ENCODE measurements at regions not wholly inside any gene's neighbourhood (a gene's known extent, or its start where the extent isn't known, plus 50 kb on each side); places are given as distances from the start of the nearest gene placed in this dataset.

DNA sequence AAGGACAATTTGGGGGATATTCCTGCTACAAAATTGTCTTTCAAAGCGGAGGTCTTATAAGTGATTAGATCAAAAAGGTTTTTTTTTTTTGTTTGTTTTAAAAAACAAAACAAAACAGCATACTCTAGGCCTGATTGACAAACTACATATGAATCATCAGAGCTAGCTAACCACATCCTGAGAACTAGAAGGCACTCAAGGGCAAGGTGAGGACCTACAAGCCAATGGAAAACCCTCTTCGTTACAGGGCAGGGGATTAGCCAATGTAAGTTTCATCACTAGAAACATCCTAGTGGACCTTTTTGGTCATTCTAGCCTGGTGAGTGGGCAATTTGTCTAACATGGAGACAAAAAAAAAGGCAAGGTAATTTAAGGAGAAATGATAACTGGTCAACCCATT lies 428.6 kb downstream of the RFC3 start:
- no peak for DNase-seq (ENCODE audit: low spot score)

DNA sequence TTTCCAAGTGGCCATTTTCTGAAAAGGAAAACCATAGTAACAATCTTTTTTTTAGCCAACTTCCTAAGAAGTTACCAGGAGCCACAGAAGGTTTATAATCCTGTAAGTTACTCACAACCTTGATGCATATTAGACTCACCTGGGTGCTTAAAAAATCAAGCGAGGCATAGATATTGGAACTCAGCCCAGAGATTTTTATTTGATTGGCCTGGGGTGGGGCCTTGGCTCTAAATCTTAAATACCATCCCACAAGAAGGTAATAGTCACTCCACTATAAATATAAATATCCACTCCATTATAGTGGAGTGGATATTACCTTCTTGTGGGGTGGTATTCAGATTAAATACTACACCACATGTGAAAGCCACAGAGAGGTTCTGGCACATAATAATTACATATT lies 429.6 kb downstream of the RFC3 start:
- no peak for DNase-seq (ENCODE audit: low spot score)

DNA sequence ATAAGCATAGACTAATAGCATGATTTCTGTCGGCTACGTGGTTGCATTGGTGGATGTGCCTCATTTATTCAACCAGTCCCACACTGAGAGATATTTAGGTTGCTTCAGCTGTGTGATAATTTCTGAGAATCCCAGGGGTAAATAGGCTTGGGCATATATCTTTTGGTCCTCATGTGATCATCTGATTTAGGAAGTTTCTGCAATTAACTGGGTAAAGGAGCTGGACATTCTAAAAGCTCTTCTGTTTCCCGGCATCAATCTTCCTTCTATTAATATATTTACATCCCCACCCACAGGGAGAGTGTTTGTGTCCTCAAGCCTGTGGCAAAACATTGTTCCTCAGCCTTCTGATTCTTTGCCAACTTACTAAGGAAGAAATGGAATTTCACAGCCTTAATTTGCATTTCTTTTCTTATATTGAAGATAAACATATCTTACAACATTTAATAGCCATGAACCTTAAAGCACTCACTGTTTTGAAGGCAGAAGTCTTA lies 431.6 kb downstream of the RFC3 start:
- DNase-seq (ENCODE audit: low spot score) = no peak

DNA sequence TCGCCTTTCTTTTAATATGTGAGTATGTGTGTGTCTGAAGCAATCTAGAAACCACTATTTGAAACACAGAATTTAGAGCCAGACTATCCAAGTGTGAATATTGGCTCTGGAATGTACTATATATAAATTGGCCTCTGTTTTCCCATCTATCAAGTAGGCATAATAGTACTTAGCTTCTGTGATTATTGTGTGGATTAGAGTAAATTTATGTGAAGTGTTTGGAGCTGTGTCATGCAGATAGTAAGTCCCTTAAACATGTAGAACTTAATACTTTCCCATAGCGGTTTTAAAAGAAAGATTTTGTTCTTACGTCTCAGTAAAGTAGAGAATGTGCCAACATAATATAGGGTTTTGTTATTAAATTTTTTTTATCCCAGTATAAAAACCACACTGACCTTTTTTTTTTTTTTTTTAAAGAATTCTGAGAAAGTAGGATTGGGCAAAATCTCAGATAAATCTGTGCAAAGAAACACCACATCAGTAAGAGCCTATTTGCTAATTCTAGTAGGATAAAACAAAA lies 432.3 kb downstream of the RFC3 start:
- no peak for DNase-seq (ENCODE audit: low spot score)

DNA sequence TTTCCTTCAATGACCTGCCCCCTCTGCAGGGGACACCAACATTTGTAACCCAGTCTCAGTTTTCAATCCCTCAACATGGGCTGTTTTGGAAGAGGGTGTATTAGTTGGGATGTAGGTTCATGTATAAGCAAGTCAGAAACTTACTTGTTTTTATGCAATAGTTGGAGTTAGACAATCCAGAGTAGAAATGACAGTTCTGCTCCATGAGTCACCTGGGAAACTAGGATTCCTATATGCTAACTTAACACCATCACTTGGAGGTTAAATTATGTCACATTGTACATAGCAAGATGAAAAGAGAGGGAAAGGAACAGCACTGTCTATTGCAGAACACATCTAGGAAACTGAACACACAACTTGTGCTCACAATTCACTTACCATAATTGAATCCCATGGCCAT lies 436.4 kb downstream of the RFC3 start:
- DNase-seq (ENCODE audit: low spot score) = no peak

DNA sequence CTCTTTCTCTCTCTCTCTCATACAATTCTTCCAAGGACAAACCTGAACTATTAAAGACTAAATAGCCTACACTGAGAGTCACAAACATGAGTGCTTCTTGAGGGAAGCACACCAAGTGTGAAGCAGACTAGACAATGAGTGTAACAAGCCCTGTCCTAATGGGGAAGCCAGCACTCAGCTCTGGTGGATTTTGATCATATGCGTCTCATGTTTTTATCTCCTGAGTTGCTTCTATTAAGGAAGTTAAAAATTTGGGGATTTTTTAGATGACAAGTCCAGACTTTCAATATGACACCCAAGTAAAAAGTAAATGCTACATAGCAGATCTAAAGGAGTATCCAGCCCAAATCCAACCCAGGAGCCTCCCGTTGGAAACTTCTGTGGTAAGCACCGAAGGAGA lies 437.8 kb downstream of the RFC3 start:
- DNase-seq (ENCODE audit: low spot score) = no peak

DNA sequence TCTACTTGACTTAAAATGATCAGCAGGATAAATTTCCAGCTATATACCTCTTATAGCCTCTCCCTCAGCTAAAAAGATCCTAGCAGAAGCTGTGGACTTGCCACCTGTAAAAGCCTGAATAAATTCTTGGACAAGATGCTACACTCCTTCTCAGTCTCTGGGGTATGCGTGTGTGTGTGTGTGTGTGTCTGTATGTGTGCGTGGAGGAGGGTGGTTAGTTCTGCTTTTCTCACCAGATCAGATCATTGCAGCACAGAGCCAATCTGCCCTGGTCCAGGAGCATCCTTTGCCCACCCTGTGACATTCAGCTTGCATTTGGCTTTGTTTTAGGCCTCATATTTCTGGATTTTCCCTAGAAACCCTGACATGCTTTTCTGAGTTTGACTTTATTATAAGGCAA lies 438.3 kb downstream of the RFC3 start:
- DNase-seq (ENCODE audit: low spot score) = no peak

DNA sequence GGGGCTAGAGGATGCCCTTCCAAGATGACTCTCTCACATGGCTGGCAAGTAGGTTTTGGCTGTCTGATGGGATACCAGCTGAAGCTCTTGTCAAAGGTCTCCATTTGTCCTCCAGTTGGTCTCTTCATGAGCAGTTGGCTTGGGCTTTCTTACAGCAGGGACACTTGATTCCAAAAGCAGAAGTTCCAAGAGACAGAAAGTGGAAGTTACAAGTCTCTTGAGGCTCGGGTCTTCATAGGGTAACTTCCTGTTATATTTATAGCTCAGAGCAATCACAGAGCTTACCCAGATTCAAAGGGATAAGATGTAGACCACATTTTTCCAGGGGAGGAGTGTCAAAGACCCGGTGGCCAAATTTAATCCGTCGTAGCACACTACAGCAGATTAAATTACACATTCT lies 440.0 kb downstream of the RFC3 start:
- no peak for DNase-seq (ENCODE audit: low spot score)

DNA sequence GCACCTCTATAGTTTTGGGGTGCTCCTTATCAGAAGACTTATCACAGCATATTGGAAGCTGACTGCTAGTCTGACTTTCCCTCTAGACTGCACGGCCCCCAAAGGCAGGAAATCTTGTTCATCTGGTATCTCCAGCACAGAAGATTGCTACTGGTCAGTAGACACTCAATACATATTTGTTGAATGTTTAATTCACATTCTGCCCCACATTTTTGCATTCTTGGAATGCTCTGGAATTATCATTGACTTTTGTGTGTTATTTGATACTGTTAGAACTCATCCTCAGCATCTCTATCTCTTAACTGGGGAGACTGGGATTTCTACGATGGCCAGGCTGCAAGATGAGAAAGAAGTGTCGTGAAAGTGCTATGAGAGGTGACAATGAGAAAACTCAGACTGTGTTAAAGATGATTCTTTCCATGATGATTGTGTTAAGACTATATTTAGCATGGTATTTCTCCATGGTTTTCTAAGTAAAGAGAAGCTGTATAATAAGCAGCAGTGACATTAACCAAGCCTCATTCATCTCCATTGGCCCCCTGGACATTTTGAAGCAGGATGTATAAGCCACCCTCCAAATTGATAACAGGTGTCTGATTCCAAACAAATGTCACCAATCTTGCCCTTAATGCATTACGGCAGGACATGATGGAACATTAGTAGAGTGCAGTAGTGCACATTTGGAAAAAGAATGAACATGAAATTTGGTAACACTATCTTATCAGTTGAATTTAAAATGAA lies 440.9 kb downstream of the RFC3 start:
- no peak for DNase-seq (ENCODE audit: low spot score)

DNA sequence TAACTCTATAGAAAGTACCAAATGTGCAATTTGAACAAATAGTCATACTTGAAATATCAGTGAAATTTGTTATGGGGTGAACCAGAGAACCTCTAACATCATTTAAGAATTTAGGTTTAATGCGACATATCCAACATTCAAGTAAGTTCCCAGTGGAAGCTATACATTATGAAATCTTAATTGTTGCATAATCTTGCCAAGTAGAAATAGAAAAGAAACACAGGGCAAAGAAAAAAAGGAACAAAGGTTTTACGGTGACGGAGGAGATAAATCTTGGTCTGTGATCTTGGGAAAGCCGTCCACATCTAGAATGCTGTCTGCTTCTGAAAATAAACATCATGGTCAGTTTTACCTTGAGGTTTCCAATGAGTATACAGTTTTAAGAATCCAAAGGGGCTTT lies 445.7 kb downstream of the RFC3 start:
- DNase-seq (ENCODE audit: low spot score) = no peak

DNA sequence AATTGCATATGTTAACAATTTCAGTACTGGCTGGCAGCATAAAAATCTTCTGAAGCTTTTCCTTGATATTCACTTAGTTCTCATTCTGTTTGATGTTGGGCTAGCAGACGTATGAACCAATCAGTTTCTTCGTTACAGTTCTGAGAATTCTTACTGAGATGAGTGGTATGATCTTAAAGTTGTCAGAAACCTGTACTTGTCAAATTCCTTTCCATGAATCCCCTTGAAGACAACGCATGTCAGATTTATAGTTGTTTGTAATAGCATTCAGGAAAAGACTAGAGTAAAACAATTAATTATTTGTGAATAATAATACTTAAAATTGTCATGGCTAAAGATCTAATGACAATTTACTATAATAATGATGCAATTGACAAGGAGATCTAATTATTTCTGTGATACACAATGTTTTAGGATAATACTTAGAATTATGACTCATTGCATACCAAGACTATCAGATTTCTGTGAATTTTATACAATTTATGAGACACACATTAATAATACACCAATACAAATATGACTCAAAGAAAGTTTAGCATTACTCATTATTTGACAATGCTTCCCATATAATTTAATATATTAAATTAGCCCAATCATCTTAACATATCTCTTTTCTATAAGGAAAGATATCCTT lies 447.2 kb downstream of the RFC3 start:
- no peak for DNase-seq (ENCODE audit: low spot score)

DNA sequence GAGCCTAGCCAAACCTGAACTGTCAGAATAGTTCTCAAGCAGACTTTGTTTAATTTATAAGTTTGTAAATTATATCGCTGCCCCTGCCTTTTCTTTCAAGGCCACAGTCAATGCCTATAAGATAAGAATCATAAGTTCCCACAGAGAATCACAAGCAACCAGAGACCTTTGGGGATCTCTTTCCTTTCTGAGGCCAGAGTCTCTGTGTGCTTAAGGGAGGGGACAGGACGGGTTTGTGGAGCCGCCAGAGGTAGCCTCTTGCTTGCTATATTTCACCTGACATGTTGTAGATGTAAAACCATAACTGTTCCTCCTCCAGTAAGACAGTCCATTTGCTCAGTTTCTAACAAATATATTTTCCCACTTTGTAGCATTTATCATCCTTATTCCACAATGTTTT lies 458.8 kb downstream of the RFC3 start:
- DNase-seq (ENCODE audit: low spot score) = no peak

DNA sequence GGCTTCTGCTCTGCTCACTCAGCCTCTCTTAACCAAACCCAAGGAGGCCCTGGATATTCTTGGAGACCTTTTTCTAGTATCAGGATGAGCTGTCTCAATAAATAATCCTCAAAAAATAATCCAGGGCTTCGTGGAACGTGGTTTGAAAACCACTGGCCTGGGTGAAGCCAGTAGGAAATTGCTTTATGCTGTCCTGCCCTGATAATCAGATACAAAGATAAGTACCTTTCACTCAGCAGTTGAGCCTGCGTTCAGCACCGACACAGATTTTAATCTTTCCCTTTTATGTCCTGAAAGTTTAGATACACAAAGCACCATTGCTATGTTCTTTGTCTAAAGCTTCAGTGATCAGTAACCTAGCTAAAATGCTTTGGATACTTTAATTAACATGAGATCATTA lies 460.0 kb downstream of the RFC3 start:
- no peak for DNase-seq (ENCODE audit: low spot score)

DNA sequence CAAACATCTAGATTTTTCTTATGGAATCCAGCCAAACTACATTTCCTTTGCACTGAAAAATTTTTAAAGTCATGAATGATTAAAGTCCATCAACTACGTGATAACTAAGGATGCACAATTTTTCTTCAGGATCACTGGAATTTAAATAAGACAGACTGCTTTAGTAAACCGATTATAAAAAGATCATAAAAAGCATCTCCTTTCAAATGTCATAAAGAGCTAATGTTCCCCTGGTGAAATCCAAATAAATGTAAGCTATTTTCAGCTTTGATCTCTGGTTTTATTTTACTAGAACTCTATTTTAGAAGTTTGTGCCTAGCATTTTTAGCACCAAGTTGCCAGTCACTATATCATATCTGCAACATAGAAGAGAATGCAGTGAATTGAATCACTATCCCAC lies 460.8 kb downstream of the RFC3 start:
- DNase-seq (ENCODE audit: low spot score) = no peak

DNA sequence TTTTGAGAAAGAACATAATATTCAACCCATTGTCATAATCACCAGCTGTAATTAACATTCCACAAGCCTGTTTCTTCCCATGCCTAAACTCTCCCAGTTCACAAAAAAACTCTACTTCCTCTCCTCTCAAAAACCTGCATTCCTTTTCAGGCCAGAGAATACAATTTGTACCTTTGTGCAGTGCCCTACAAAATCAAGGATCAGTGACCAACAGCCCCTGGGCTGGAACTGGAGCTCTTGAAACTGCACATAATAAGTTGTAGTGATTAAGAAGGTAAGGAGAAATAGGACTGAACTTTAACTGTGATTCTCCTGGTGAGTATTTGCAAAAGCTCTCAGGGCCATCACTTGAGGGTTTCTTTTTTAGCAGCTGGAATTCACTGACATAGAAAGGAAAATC lies 472.7 kb downstream of the RFC3 start:
- DNase-seq (ENCODE audit: low spot score) = no peak

DNA sequence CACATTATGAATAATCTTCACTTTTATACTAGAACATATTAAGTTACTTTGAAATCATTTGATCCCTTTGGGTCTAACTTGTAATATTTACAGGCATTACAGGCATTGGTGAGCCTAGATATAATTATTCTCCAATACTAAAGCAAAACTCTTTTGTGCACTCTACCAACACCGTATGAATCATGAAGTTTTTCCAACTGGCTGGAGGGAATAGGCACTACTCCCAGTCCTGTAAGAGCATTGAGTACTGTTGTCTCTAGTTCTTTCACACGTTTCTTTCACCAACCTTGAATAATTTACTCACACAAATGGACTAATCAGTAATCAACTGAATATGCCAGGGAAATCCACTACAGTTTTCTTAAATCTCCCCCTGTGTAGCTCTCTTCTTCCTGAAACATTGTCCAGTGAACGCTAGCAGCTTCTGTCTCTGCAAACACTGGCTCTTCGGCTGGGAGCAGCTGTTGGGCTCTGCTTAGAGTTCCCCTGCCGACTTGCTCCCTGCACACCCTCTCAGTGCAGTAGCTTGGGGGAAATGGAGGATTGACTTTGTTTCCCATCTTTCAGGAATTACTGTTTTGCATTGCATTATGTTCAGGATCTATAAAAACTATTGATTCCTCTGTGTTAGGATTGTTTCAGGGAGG lies 476.7 kb downstream of the RFC3 start:
- DNase-seq (ENCODE audit: low spot score) = no peak

DNA sequence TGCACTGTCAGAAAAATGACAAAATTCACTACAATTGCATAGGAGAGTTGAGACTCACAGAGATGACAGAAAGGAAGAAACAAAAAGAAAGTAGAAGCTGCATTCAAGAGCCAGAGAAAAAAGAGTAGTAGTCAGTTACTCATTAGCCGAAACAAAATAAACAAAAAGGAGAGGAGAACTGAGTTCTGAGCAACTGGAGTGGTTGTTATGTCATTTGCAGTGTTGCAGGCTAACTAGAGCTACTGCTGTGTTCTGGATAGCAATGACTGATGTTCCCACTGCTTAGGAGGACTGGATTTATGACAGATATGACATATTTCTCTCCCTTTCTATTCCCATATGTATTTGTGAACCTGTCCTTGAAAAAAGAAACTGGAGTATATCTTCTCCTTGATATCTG lies 482.6 kb downstream of the RFC3 start:
- no peak for DNase-seq (ENCODE audit: low spot score)

DNA sequence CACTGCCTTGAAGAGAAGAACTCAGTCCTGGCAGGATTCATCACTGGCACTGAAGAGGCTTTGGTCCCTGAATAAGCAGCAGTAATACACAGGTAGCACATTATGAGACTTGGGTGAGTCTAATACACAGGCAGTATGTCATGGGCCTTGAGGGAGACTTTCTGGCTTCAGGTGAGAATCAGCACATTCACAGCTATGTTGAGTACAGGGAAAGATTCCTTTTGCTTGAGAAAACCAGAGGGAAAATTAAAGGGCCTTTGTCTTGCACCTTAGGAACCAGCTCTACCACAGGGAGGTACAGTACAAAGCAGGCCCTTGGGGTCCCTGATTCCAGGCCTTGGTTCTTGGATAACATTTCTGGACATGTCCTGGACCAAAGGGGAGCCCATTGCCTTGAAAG lies 484.6 kb downstream of the RFC3 start:
- DNase-seq (ENCODE audit: low spot score) = no peak

DNA sequence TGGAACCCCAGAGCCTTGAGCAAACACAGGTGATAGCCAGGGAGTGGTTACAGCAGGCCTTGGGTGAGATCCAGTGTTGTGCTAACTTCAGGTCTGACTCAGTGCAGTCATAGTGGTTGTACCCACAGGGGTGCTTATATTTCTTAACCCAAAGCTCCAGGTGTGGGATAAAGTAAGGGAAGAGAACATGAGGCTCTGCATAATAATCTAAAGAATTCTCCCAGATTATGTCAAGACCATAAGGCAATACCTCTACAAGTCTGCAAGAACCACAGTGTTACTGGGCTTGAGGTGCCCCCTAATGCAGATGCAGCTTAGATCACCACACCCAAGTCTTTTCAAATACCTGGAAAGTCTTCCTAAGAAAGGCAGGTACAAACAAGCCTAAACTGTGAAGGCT lies 485.4 kb downstream of the RFC3 start:
- no peak for DNase-seq (ENCODE audit: low spot score)

DNA sequence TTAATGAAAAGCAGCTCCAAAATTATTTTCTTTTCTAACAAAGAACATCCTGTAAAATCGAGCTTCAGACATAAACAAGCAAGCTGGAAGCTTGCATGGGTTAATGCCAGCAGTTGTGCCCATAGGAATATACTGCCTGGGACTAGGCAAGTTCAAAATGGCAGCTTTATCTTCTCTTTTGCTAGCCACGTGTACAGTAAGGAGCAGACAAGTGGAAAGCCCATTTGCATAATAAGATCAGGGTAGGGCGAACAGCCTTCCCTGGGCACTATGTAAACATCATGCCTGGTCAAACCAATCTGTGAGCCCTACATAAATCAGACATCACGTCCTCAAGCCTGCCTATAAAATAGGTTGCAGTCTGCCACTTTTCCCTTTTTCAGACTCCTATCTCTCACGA lies 489.7 kb downstream of the RFC3 start:
- no peak for DNase-seq (ENCODE audit: low spot score)

DNA sequence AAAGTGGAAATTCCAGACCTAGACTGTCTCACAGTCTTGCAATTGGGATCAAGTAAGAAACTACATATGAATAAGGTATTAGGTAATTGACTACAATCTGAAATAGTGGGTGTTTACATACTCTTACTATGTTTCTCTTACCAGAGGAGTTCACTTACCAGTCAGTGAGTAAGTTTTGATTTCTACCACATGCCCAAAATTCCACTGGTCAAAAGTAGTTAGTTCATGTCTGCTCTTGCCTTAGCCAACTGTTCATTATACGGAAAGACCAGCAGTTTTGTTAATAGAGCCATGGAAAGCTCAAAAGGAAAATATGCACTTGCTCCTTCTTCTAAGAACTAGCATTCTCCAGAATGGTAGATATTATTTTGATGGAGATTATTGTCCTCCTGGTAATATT lies 490.8 kb downstream of the RFC3 start:
- no peak for DNase-seq (ENCODE audit: low spot score)

DNA sequence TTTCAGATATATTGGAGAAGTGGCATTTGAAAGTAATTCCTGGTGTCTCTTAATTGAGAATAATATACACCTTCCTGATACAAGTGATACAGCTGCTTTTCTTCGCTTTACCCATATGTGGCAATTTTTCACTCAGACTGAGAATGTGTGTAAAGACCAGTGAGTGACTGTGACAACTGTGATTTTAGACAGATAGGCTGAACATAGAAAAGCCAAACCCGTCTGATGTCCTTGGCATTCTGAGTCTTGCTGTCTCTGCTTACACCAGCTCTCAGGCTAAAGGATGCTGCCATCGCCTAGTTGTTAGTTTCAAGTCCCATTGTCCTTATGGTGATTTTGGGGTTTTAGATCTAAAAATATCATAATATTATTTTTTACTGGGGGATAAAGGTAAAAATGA lies 492.6 kb downstream of the RFC3 start:
- no peak for DNase-seq (ENCODE audit: low spot score)

DNA sequence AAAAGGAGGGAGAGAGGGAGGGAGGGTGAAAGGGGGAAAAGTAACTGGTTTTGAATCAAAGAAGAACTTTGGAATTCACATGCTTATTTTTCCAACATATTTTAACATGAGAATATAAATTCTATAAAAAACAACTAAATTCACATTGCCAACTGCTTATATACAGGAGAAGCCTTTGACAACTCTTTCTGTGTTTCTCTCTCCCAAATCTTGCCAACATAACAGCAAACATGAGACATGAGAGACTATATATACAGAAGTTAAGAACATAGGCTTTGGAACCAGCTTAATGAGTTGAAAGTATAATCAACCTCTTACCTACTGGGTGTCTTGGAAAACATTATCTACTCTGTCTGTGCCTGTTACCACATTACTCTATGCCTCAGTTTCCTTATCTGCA lies 493.3 kb downstream of the RFC3 start:
- DNase-seq (ENCODE audit: low spot score) = no peak

Measured in iPS-NIHi11 (cell line).